ENCODE measurements at regions not wholly inside any gene's neighbourhood (a gene's known extent, or its start where the extent isn't known, plus 50 kb on each side); places are given as distances from the start of the nearest gene placed in this dataset.

DNA sequence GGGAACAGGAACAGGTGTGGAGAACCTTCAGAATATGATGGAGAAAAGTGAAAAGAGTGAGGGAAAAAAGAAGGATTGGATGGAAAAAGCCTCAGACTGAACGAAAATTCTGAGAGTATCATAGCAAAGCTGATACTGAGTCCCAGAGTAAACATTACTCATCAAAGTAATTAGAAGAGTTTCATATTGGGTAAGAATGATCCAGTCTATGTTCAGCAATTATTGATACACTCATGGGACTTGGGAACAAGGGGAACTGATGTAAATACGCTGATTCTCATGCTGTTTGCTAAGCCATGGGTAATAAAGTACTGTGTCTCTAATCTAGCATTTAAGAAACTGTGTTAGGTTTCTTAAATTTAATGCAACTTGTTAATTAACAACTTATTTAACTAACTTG lies 219.9 kb upstream of the NOL4 start:
- H3K27ac Mint-ChIP-seq: no peak overlapping the region
- no peaks in the 10 kb centered on the region for H3K36me3 ChIP-seq (ENCODE audit: insufficient read depth)
- H3K4me3 Mint-ChIP-seq: no peak overlapping the region
- no peak overlapping the region for H3K4me3 ChIP-seq
- H3K27me3 ChIP-seq (ENCODE audit: insufficient read depth): no peaks in the 10 kb centered on the region
- no peak overlapping the region for H3K4me2 ChIP-seq
- H2AFZ ChIP-seq: no peak overlapping the region
- ATAC-seq: no peak
- TF ChIP-seq NANOG (IDR thresholded peaks at IDR 0.05; ENCODE audit: borderline replicate concordance): no peak
- no peak for TF ChIP-seq EZH2 (IDR thresholded peaks at IDR 0.05; ENCODE audit: low read depth, unreplicated experiment)
- peaks cover 7% of the 10 kb centered on the region; the same call in 1 of the 2 replicates for H3K9me2 ChIP-seq (ENCODE audit: insufficient read depth)
- H3F3A ChIP-seq (replicated peaks; ENCODE audit: low read depth): no peaks in the 10 kb centered on the region
- no peaks in the 10 kb centered on the region for H3K4me1 ChIP-seq (ENCODE audit: insufficient read depth)
- H3K36me3 Mint-ChIP-seq (ENCODE audit: low read depth): no peaks in the 10 kb centered on the region; the same call in 2 of the 3 replicates
- H3K4me1 Mint-ChIP-seq: no peaks in the 10 kb centered on the region
- no peaks in the 10 kb centered on the region; the same call in 2 of the 3 replicates for H3K9me3 Mint-ChIP-seq
- H4K20me1 ChIP-seq (replicated peaks; ENCODE audit: insufficient read depth): no peaks in the 10 kb centered on the region
- H3K27me3 Mint-ChIP-seq (ENCODE audit: insufficient read depth, low read depth, poor library complexity): no peaks in the 10 kb centered on the region
- H3K79me2 ChIP-seq (replicated peaks; ENCODE audit: insufficient read depth): no peaks in the 10 kb centered on the region
- H3K27ac ChIP-seq (ENCODE audit: low read depth): no peak overlapping the region
- no peak for DNase-seq (ENCODE audit: low spot score)

DNA sequence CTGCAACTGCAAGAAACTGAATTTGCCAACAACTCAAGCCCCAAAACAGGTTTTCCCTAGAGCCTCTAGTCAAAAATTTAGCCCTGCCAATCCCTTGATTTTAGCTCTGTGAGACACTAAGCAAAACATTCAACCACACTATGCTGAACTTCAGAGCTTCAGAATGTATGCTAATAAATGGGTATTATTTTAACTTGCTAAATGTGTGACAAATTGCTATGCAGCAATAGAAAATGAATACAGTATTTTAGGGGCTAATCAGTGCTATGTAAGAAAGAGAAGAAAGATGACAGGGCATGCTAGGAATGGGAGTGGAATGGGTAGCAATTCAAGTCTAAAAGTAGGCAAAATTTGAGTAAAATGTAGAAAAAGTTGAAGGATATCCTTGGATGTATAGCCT lies 223.9 kb upstream of the NOL4 start:
- Histone ChIP-seq H3K36me3 (ENCODE audit: insufficient read depth) (no peaks in the 10 kb centered on the region), H2AFZ (no peak overlapping the region), H3K79me2 (replicated peaks; ENCODE audit: insufficient read depth) (no peaks in the 10 kb centered on the region), H3F3A (replicated peaks; ENCODE audit: low read depth) (no peaks in the 10 kb centered on the region), H3K4me2 (no peak overlapping the region), H3K4me3 (no peak overlapping the region), H3K27me3 (ENCODE audit: insufficient read depth) (no peaks in the 10 kb centered on the region), H3K9me2 (ENCODE audit: insufficient read depth) (peaks cover 11% of the 10 kb centered on the region), H3K4me1 (ENCODE audit: insufficient read depth) (0 out of 2 replicates have a peak, but pooled peaks cover 1% of the 10 kb centered on the region), H4K20me1 (replicated peaks; ENCODE audit: insufficient read depth) (no peaks in the 10 kb centered on the region), H3K27ac (ENCODE audit: low read depth) (no peak overlapping the region)
- DNase-seq (ENCODE audit: low spot score): no peak
- Mint-ChIP-seq H3K9me3 (no peaks in the 10 kb centered on the region; the same call in 2 of the 3 replicates), H3K27ac (no peak overlapping the region; the same call in 1 of the 2 replicates), H3K4me1 (no peaks in the 10 kb centered on the region), H3K4me3 (no peak overlapping the region), H3K36me3 (ENCODE audit: low read depth) (no peaks in the 10 kb centered on the region), H3K27me3 (ENCODE audit: insufficient read depth, low read depth, poor library complexity) (no peaks in the 10 kb centered on the region)
- TF ChIP-seq ZNF331 (CRISPR knock-in tag; IDR thresholded peaks at IDR 0.05; ENCODE audit: low read depth) (no peak), STAT1 (IDR thresholded peaks at IDR 0.05; ENCODE audit: unreplicated experiment) (no peak), CREB1 (CRISPR knock-in tag; IDR thresholded peaks at IDR 0.05; ENCODE audit: low read depth) (no peak), POLR2AphosphoS5 (IDR thresholded peaks at IDR 0.05; ENCODE audit: low read depth) (no peak), NANOG (IDR thresholded peaks at IDR 0.05; ENCODE audit: borderline replicate concordance) (no peak), EZH2 (IDR thresholded peaks at IDR 0.05; ENCODE audit: low read depth, unreplicated experiment) (no peak), JUNB (IDR thresholded peaks at IDR 0.05; ENCODE audit: unreplicated experiment) (no peak)
- TF ChIP-seq, protein P1, sequence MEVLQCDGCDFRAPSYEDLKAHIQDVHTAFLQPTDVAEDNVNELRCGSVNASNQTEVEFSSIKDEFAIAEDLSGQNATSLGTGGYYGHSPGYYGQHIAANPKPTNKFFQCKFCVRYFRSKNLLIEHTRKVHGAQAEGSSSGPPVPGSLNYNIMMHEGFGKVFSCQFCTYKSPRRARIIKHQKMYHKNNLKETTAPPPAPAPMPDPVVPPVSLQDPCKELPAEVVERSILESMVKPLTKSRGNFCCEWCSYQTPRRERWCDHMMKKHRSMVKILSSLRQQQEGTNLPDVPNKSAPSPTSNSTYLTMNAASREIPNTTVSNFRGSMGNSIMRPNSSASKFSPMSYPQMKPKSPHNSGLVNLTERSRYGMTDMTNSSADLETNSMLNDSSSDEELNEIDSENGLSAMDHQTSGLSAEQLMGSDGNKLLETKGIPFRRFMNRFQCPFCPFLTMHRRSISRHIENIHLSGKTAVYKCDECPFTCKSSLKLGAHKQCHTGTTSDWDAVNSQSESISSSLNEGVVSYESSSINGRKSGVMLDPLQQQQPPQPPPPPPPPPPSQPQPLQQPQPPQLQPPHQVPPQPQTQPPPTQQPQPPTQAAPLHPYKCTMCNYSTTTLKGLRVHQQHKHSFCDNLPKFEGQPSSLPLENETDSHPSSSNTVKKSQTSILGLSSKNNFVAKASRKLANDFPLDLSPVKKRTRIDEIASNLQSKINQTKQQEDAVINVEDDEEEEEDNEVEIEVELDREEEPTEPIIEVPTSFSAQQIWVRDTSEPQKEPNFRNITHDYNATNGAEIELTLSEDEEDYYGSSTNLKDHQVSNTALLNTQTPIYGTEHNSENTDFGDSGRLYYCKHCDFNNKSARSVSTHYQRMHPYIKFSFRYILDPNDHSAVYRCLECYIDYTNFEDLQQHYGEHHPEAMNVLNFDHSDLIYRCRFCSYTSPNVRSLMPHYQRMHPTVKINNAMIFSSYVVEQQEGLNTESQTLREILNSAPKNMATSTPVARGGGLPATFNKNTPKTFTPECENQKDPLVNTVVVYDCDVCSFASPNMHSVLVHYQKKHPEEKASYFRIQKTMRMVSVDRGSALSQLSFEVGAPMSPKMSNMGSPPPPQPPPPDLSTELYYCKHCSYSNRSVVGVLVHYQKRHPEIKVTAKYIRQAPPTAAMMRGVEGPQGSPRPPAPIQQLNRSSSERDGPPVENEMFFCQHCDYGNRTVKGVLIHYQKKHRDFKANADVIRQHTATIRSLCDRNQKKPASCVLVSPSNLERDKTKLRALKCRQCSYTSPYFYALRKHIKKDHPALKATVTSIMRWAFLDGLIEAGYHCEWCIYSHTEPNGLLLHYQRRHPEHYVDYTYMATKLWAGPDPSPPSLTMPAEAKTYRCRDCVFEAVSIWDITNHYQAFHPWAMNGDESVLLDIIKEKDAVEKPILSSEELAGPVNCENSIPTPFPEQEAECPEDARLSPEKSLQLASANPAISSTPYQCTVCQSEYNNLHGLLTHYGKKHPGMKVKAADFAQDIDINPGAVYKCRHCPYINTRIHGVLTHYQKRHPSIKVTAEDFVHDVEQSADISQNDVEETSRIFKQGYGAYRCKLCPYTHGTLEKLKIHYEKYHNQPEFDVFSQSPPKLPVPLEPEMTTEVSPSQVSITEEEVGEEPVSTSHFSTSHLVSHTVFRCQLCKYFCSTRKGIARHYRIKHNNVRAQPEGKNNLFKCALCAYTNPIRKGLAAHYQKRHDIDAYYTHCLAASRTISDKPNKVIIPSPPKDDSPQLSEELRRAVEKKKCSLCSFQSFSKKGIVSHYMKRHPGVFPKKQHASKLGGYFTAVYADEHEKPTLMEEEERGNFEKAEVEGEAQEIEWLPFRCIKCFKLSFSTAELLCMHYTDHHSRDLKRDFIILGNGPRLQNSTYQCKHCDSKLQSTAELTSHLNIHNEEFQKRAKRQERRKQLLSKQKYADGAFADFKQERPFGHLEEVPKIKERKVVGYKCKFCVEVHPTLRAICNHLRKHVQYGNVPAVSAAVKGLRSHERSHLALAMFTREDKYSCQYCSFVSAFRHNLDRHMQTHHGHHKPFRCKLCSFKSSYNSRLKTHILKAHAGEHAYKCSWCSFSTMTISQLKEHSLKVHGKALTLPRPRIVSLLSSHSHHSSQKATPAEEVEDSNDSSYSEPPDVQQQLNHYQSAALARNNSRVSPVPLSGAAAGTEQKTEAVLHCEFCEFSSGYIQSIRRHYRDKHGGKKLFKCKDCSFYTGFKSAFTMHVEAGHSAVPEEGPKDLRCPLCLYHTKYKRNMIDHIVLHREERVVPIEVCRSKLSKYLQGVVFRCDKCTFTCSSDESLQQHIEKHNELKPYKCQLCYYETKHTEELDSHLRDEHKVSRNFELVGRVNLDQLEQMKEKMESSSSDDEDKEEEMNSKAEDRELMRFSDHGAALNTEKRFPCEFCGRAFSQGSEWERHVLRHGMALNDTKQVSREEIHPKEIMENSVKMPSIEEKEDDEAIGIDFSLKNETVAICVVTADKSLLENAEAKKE (CRISPR knock-in tag; IDR thresholded peaks at IDR 0.05): no peak
- TF ChIP-seq, protein P2, sequence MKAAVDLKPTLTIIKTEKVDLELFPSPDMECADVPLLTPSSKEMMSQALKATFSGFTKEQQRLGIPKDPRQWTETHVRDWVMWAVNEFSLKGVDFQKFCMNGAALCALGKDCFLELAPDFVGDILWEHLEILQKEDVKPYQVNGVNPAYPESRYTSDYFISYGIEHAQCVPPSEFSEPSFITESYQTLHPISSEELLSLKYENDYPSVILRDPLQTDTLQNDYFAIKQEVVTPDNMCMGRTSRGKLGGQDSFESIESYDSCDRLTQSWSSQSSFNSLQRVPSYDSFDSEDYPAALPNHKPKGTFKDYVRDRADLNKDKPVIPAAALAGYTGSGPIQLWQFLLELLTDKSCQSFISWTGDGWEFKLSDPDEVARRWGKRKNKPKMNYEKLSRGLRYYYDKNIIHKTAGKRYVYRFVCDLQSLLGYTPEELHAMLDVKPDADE (IDR thresholded peaks at IDR 0.05): no peak
- TF ChIP-seq, protein P3, sequence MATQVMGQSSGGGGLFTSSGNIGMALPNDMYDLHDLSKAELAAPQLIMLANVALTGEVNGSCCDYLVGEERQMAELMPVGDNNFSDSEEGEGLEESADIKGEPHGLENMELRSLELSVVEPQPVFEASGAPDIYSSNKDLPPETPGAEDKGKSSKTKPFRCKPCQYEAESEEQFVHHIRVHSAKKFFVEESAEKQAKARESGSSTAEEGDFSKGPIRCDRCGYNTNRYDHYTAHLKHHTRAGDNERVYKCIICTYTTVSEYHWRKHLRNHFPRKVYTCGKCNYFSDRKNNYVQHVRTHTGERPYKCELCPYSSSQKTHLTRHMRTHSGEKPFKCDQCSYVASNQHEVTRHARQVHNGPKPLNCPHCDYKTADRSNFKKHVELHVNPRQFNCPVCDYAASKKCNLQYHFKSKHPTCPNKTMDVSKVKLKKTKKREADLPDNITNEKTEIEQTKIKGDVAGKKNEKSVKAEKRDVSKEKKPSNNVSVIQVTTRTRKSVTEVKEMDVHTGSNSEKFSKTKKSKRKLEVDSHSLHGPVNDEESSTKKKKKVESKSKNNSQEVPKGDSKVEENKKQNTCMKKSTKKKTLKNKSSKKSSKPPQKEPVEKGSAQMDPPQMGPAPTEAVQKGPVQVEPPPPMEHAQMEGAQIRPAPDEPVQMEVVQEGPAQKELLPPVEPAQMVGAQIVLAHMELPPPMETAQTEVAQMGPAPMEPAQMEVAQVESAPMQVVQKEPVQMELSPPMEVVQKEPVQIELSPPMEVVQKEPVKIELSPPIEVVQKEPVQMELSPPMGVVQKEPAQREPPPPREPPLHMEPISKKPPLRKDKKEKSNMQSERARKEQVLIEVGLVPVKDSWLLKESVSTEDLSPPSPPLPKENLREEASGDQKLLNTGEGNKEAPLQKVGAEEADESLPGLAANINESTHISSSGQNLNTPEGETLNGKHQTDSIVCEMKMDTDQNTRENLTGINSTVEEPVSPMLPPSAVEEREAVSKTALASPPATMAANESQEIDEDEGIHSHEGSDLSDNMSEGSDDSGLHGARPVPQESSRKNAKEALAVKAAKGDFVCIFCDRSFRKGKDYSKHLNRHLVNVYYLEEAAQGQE (IDR thresholded peaks at IDR 0.05; ENCODE audit: unreplicated experiment): no peak
- no peak for ATAC-seq

All from GM23338 (cell line).